Fibroblast of skin of back (primary cell): ENCODE measurements at regions not wholly inside any gene's neighbourhood (a gene's known extent, or its start where the extent isn't known, plus 50 kb on each side); places are given as distances from the start of the nearest gene placed in this dataset.
A peak's percentile ranks its signal among the peaks of the same experiment; 100 is the strongest.

Experiments used
- DNase-seq: peaks from one replicate; pipeline ENCODE4 v3.0.0-alpha.2; 2013

DNA sequence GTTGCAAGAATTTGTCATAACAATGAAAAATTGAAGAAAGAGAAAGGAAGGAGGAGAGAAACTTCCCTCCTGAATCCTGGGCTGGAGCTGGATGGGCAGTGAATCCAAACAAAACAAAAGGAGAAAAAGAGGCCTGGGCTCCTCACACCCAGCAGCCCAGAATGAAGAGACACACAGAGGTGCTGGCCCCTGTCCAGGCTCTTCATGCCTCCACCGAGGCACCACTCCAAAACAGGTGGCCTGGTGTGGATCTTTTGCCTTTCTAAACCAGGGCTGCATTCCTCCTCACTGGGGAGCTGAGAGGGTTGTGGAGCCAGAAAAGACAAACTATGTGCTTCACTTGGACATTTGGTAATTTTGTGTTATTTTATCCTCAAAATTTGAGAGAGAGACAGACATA lies 76.0 kb downstream of the FAM124B start:
- DNase-seq: no peak

DNA sequence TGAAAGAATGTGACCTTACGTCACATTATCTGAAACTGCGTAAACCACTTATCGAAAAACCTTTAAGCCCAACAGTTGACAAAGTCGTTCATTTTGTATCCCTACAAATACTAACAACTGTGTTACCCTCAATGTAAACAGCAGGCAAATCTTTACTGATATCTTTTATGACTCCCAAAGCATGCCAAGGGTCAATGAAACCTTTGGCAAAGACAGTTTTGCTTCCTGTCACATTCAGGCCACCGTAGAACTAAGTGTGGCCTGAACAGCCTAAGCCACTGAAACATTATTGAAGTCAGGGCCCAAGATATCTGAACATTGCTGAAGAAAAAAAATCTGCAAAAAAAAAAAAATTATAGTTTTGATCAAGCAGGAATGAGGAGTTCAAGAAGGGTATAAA lies 77.3 kb downstream of the FAM124B start:
- no peak for DNase-seq

DNA sequence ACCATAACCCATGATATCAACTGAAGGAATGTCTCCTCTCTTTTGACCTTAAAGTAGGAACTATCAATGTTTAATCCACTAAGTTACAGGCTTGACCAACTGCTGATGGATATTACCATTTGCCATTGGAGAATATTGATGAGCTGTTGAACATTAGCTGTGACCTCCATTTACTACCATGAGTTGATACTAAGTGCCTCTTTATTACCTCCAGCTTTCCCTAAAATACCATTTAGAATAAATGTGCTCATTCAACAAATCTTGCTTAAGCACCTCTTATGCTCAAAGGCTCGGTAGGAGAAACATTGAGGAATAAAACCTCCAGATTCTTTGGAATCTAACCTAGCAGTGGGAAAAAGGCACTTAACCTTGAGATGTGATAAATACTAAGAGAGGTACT lies 81.2 kb downstream of the FAM124B start:
- DNase-seq: no peak

DNA sequence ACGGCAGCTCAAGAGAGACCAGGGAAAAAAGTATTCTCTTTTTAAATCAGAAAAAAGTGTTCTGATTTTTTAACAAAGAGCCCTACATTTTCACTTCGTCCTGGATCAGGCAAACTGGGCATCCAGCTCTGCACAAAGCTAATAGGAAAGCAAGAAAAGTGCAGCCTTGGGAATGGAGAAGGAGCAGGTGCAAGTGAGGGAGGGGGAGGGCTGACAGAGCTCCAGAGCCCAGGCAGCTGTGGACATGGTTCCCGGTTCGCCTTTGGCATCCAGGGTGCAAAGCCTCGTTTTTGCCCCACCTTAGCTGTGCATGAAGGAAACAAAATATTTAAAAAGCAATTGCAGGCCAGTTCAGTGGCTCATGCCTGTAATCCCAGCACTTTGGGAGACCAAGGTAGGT lies 82.2 kb downstream of the FAM124B start:
- DNase-seq: no peak

DNA sequence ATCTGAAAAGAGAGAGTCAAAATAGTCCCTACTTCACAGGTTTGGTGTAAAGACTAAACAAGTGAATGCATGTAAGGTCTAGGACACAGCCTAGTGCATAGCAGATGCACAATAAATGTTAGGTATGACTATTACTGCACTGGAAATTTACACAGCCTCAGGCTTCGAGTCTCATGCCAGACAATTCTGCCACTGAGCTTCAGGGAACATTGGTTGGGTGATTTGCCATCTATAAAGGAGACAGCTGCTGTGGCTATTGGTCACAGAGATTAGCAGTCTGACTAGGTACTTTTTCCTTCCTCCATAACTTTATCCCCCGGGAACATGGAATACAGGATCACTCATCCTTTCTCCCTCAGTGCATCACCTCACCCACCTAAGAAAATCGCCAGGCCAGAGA lies 89.2 kb downstream of the FAM124B start:
- DNase-seq: no peak

DNA sequence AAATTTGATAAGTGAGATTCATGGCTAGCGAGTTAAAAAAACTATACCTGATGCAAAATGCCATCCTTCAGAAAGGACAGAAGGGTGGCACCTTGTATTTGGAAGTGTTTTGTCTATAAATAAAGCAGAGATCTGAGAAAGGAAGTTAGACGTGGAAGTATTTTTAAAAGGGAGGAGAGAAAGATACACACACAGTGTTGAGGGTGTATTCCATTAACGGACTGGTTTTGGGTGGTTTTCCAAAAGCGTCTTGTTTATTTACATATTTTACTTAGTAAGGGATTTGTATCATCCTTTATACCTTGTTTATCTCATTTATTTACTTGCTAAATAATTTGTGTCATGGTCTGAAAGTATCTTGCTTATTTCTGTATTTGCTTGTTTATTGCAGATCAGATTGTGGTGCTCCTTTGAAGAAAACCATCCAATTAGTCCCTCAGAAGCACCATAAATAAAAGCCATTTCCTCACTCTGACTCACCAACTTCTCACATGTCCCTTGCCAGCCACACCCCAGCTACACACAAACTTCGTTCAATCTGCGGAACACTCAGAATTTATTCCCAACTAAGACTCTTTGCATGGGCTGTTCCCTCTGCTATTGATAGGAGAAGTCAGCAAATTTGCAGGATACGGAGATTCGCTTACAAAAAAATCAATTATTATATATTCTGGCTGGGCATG lies 90.8 kb downstream of the FAM124B start:
- peak; percentile 6 for DNase-seq

DNA sequence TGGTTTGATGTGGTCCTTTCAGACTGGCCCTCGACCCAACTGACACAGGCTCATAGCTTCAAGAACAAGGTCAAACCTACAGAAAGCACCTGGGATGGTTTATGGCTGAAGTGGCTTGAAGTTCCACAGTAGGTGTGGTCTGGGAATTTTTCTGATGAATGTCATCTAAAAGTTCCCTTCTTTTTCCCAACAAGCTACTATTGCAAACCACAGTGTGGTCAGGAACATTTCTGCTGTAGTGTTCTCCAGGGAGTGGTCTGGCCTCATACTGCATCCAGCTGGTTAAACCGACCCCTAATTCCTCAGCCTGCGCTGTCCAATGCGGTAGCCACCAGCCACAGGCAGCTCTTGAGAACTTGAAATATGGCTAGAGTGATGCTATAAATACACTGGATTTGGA lies 92.7 kb downstream of the FAM124B start:
- peak; percentile 55 for DNase-seq

DNA sequence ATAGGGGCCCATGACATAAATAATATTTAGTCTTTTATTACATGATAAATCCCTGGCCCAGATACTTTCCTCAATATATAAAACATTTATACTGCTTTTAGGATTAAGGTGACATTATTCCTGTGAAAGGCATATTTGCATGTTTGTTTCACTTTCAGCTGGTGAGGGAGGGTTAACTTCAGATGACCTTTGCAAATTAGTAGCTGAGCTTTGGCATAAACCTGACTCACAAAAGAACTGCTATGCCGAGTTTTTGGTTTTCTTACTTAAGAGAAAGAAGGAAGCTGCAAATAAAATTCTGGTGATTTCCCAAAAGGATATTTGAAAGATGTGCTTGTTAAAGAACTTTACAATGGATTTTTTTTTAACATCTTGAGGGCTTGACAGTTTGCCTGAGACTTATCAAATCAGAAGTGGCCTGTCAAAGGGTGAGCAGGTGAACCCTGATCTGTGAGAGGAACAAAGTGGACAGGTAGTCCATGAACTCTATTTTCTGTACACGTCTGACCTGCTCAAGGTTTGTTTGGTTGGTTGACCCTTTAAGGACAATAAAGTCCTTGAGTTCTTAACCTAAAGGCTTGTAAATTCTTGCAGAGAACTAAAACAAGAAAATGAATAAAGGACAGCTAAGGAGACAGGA lies 93.5 kb downstream of the FAM124B start:
- no peak for DNase-seq

DNA sequence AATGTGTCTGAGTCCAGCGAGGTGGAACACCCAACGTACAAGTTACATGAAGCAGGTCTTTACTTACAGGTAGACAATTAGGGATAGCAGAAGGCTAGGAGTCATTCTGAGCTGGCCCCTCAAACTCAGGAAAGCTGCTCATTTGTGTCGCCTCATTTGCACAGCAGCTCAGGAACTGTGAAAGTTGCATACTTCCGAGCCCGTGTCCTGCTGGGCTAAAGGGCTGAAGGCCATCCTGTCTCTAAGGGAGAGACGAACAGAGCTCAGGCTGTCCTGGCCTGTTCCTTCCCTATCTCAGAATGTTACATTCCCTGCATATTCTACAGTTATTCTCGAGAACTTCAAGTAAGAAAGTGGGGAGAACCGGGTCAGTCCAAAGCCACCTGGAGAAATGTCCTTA lies 99.0 kb downstream of the FAM124B start:
- DNase-seq: no peak

DNA sequence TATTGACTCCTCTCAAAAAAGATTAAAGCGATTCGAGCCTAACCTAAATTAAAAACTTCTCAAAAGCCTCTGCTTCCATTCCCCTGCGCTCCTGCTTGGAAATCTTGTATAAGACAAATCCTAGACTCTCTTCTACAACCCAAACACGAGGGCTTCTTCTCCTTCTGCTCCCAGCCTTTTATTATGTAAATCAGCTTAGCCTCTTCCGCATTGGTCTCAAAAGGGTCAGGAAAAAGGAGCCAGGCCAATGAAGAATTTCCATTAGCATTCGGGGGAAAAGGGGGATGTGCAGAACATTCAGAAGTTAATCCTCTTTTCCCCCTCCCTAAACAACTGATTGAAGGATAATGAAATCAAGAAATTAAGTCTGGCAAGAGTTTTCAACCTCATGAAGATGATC lies 107.9 kb downstream of the FAM124B start:
- DNase-seq: no peak

DNA sequence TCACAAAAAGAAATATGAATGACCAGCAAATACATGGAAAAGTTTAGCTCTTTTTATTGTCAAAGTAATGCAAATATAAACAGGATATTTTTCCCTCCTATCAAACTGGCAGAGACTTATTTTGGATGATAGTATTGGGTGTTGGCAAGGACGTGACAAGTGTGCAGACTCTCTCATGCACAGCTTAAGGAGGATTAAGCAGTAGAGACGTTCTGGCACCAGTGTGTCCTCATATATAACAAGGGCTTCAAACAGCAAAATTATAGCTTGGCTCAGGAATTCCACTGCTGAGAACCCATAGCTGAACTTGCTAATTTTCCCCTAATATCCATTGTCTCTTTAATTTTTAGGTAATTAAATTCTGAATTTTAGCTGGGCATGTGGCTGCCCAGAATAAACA lies 114.4 kb downstream of the FAM124B start:
- DNase-seq: no peak

DNA sequence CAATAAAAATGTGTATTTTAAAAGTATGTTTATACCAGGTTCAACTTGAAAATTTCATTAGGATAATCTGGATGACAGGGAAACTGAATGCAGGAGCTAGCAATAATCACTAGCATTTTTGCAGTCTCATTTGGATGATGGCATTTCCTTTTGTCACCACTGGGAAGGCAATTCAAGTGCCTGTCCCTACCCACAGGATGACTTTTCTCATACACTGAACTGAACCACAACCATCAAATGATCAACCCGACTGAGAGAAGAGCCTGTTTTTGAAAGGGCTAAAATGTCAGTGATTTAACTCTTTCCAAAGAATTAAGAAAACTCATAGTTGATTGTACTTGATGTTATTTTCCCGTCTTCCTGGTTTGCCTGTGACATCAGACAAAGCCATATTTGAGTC lies 115.0 kb downstream of the FAM124B start:
- DNase-seq: peak; percentile 33

DNA sequence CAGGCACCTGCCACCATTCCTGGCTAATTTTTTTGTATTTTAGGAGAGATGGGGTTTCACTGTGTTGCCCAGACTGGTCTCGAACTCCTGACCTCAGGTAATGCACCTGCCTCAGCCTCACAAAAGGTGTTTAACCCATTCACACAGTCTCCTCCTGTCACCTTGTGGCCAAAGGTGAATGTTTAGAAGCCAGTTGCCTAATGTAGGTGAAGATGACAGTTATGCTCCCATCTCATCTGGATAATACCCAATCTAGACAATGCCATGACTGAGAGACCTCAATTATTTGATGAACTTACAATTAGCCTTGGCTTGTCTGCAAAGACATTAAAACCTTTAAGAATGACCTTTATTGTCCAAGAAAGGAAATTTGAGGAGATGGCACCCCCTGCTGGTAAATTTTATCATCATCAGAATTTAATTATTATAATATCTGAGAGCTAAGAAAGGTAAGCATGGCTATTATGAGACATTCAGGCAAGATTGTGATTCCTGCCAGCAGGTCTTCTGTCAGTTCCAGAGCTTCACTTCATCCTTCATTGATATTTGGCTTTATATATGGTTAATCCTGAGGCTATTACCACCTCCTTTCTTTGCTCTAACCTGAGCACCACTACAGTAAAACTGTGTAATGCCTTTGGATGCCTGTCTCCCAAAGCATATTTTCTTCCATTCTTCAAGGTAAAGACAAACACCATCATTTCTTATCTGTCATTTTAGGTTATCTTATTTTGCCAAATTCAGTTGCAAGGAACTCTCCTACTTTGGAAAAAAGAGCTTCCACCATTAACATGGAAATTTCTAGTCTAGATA lies 117.6 kb downstream of the FAM124B start:
- DNase-seq: peak; percentile 37

DNA sequence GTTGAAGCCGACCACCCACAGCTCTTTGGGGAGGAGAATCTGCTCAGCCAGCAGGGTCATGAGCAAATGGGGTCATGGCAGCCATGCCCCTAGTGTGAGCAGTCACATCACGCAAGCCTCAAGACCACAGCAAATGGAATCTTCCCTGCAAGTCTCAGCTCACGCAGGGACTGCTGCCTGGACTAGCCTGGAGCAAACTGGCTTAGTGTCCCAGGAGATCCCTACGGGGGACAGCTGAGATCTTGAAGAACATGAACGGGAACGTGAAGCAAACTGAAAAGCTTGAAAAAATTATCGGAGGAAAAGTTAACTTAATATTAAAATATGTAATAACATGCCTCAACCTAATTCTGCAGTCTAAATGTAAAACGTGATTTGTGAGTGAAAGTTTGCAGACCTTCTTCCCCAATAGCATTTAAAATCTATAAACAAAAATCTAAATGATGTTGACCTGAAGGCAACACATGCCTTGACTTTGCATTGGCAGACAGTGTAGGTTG lies 118.4 kb downstream of the FAM124B start:
- DNase-seq: no peak

DNA sequence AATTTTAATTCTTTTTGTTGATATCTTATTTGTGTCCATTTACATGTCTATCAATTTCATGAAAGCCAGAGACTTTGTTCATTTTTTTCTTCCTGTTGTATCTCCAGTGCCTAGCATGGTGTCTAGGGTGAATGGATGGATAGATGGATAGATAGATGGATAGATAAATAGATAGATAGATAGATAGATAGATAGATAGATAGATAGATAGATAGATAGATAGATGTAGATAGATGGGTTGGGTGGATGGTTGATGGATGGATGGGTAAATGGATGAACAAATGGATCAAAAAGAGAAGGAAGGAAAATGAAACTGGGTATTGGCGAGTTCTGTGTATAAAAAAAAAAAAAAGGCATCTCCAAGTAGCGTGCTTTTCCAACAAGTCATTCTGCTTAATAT lies 120.5 kb downstream of the FAM124B start:
- no peak for DNase-seq

DNA sequence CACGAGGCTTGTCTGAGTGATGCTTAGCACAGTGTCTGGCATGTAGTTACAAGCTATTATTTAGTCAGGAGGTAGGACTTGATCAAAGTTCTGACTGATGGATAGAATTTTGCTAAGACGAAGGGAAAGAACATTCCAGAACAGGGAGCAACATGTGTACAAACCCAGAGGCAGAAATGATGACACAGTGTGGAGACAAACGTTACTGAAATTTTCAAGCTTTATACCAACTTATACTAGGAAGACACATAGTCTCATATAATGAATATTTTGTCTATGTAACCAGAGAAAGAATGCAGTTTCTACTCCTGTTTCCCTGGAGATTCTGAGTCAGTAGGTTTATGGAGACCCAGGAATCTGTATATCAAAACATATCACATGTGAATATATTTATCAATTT lies 123.4 kb downstream of the FAM124B start:
- peak; percentile 74 for DNase-seq

DNA sequence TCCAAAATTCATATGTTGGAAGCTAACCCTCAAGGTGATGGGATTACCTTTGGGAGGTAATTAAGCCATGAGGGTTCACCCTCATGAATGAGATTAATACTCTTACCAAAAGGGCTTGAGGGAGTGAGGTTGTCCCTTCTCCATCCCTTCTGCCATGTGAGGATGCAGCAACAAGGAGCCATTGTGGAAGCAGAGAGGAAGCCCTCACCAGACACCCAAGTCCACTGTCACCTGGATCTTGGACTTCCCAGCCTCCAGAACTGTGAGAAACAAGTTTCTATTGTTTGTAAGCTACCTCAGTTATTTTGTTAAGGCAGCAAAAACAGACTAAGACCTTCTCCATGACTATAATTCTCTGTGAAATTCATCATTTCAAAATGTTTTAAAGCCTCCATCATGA lies 125.7 kb downstream of the FAM124B start:
- no peak for DNase-seq

DNA sequence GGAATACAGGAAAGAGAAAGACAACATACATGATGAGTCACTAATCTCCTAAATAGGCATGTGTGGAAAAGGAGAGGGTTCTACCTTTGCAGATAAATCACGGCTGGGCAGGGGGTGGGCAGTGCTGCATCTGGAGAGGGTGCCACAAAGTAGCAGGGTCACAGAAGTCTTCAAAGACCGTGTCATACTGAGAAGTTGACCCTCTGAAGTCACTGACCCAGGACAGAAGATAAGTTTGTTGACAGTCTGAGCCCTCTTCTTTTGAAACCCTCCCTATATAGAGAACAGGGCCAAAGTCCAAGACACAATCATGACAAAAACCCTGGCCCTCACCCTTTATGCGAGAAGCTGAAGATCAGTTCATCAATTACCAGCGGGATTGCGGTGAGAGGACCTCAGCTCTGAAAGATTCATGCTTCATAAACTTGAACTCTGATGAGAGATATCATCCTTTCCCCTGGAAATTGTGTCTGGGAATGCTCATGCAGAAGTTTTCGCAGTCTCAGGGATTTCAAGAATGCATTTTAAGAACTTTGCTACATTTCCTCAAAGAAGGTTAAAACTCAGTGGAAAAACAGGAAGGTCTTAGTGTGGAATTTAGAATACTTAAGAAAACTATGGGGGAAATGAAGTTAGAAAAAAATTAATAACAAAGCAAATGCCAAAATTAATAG lies 129.5 kb downstream of the FAM124B start:
- no peak for DNase-seq

DNA sequence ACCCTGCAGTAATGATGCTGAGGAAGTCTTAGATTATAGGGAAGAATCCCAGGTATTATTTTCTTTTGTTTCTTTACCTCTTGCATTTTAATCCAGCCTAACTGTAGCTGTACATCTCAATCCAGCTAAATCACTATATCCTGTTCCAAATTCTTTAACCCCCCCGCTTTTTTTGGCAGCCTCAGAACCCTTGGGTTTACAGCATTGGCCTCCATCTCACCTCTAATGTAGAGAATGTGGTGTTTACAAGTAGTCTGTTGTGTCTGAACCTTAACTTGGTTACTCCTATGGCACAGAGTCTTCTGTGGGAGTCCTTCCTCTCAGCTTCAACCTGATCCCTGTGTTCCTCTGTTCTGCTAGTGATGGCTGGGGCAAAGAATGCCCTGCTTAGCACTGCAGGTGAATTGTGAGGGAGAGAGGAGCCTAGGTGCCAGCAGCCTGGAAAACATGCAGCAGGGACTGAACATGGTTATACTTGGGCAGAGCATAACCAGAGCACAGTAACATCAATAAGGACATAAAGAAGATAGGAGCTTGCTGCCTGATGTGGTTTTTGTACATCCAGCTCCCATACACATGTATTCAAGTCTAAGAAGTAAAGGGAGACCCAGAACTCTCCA lies 130.2 kb downstream of the FAM124B start:
- DNase-seq: no peak

DNA sequence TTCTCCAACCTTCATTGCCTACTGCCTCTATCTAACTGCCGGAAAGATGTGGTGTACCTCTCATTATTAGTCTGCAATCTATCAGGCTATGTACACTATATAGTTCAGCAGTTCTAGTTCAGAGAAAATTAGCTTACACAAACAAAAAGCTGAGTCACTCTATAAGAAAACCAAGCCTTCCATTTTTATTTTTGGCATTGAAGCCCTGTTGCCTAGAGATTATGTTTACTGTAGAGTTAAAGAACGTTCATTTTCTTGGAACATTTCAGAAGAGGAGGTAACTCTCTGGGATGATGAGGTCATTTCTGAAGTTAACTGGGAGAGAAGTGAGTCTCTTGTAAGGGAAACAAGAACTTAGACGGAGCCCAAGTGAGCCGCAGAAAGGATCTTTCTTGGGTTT lies 133.5 kb downstream of the FAM124B start:
- DNase-seq: peak; percentile 89

DNA sequence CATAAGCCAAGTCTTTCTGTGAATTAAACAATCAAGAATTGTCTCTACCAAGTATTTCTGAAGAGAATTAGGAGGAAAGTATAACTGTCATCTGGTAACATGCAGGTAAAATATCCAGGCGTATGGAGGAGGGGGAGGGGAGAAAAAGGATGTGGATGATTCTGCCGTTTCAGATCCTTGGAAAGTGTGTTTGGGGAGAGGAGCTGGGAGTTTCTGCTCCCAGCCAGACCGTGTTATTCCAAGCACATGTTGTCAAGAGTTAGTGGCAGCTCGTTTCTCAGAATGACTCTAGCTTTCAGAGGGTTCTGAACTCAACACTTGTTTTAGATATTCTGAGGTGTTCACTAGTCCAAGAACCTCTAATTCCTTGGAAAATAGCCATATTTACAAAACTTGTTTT lies 137.6 kb downstream of the FAM124B start:
- no peak for DNase-seq

DNA sequence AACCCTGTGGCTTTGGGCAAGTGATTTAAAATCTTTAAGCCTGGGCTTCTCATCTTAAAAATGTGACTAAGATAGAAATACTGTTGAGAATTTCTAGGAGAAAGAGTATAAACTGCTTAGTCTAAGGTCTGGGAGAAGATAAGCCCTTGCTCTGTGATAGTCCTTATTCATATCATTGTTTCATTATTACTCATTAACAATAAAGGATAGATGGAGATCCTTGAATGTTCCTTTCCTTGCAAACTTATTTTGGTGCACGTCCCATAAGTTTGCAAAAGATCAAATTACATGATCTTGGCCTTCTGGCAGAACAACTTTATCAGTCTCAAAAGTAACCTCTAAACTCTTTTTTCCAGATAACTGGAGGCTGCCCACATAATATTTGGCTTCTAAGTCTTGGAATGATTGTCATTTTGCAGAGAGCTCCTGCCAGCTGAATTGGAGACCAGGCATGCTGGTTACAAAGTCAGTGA lies 138.3 kb downstream of the FAM124B start:
- DNase-seq: peak; percentile 67

DNA sequence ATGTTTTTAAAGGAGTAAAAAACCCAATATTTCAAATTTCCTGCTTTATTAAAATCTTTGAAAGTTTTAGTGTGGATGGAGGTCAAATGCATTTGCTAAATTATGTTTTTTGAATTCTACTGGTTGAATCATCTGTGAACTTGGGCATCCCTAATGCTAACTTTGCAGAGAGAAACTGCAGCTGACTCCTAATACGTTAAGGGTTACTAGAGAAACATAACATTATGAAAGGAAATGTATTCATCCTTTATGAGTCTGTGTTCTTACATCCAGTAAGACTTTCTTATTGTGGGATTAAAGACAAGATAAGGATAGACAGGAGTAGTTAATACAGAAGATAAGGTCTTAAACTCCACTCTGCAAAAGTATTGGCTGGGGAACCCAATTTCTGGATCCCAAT lies 140.6 kb downstream of the FAM124B start:
- DNase-seq: peak; percentile 25
